NCI-H2227 (cell line): ENCODE measurements at regions not wholly inside any gene's neighbourhood (a gene's known extent, or its start where the extent isn't known, plus 50 kb on each side); places are given as distances from the start of the nearest gene placed in this dataset.

Experiments
- DNase-seq: peaks from one replicate; lab custom pipeline; 2025; ENCODE audit not compliant: unreplicated experiment; lab: John Stamatoyannopoulos, UW

GRCh38 chr10:129364949-129365348 is 102.1 kb upstream of the MGMT start:
- no peak for DNase-seq

- DNase-seq: no peak
These were observed 101.2 kb upstream of the MGMT start for GRCh38 chr10:129365767-129366402.

GRCh38 chr10:129366450-129366849 is 100.6 kb upstream of the MGMT start:
- DNase-seq: no peak

GRCh38 chr10:129369566-129369965 is 97.5 kb upstream of the MGMT start:
- DNase-seq: no peak

GRCh38 chr10:129371541-129371940 is 95.5 kb upstream of the MGMT start:
- no peak for DNase-seq

- no peak for DNase-seq
These were observed 94.9 kb upstream of the MGMT start for GRCh38 chr10:129372172-129372571.

GRCh38 chr10:129373231-129373630 is 93.8 kb upstream of the MGMT start:
- DNase-seq: no peak

- no peak for DNase-seq
These were observed 93.3 kb upstream of the MGMT start for GRCh38 chr10:129373718-129374117.

- DNase-seq: no peak
These were observed 91.9 kb upstream of the MGMT start for GRCh38 chr10:129375171-129375570.

GRCh38 chr10:129375912-129376311 is 91.1 kb upstream of the MGMT start:
- DNase-seq: no peak

- no peak for DNase-seq
These were observed 86.8 kb upstream of the MGMT start for GRCh38 chr10:129380279-129380678.

- DNase-seq: no peak
These were observed 85.3 kb upstream of the MGMT start for GRCh38 chr10:129381741-129382140.

- DNase-seq: no peak
These were observed 84.6 kb upstream of the MGMT start for GRCh38 chr10:129382401-129382800.

GRCh38 chr10:129383651-129384050 is 83.4 kb upstream of the MGMT start:
- DNase-seq: no peak

GRCh38 chr10:129385600-129385999 is 81.4 kb upstream of the MGMT start:
- no peak for DNase-seq

GRCh38 chr10:129386415-129387257 is 80.4 kb upstream of the MGMT start:
- no peak for DNase-seq

- no peak for DNase-seq
These were observed 79.8 kb upstream of the MGMT start for GRCh38 chr10:129387258-129387525.

GRCh38 chr10:129388435-129388834 is 78.6 kb upstream of the MGMT start:
- no peak for DNase-seq

GRCh38 chr10:129389194-129389593 is 77.8 kb upstream of the MGMT start:
- DNase-seq: no peak

GRCh38 chr10:129390147-129390546 is 76.9 kb upstream of the MGMT start:
- no peak for DNase-seq

- no peak for DNase-seq
These were observed 76.3 kb upstream of the MGMT start for GRCh38 chr10:129390726-129391125.

- no peak for DNase-seq
These were observed 75.6 kb upstream of the MGMT start for GRCh38 chr10:129391464-129391863.

- no peak for DNase-seq
These were observed 74.2 kb upstream of the MGMT start for GRCh38 chr10:129392855-129393254.
